Prostate gland (tissue), 2 donors: ENCODE measurements at regions not wholly inside any gene's neighbourhood (a gene's known extent, or its start where the extent isn't known, plus 50 kb on each side); places are given as distances from the start of the nearest gene placed in this dataset.
"Not testable (repeated sequence)": the region's sequence is repeated elsewhere in the genome, so short reads cannot be mapped to it uniquely, and the experiment has no call there.

Experiments
- POLR2A ChIP-seq: fragments of 450-650 bp; IDR thresholded peaks from one replicate; pipeline ENCODE4 v1.6.1; 2016; ENCODE audit warnings: antibody characterized with exemption, mild to moderate bottlenecking
- POLR2AphosphoS5 ChIP-seq: sonication (generic); formaldehyde crosslinking; IDR thresholded peaks from one replicate; pipeline ENCODE4 v1.6.1; 2017; ENCODE audit warnings: antibody characterized with exemption
- TF ChIP-seq, protein P1 (sequence below), 4 experiments: fragments of 200-600 bp in 2 of 4; fragments of 450-650 bp in 2 of 4; sonication (generic) in 2 of 4; IDR thresholded peaks; 1 replicate in 3 of 4; 2 replicates in 1 of 4; pipeline ENCODE4 v1.5.1; 2016 to 2019; ENCODE audit warnings: antibody characterized with exemption in 4 of 4, mild to moderate bottlenecking in 2 of 4, moderate library complexity in 2 of 4

- not testable (repeated sequence) for TF ChIP-seq POLR2A, POLR2AphosphoS5
- TF ChIP-seq, protein P1, sequence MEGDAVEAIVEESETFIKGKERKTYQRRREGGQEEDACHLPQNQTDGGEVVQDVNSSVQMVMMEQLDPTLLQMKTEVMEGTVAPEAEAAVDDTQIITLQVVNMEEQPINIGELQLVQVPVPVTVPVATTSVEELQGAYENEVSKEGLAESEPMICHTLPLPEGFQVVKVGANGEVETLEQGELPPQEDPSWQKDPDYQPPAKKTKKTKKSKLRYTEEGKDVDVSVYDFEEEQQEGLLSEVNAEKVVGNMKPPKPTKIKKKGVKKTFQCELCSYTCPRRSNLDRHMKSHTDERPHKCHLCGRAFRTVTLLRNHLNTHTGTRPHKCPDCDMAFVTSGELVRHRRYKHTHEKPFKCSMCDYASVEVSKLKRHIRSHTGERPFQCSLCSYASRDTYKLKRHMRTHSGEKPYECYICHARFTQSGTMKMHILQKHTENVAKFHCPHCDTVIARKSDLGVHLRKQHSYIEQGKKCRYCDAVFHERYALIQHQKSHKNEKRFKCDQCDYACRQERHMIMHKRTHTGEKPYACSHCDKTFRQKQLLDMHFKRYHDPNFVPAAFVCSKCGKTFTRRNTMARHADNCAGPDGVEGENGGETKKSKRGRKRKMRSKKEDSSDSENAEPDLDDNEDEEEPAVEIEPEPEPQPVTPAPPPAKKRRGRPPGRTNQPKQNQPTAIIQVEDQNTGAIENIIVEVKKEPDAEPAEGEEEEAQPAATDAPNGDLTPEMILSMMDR (IDR thresholded peaks at IDR 0.05): not testable (repeated sequence)
Observed at GRCh38 chr2:87457129-87457499, 290.8 kb upstream of the PLGLB2 start.
